ENCODE measurements at regions not wholly inside any gene's neighbourhood (a gene's known extent, or its start where the extent isn't known, plus 50 kb on each side); places are given as distances from the start of the nearest gene placed in this dataset.

- Histone ChIP-seq H3K9me3 (no peaks in the 10 kb centered on the region), H3K4me1 (no peaks in the 10 kb centered on the region), H3K27me3 (ENCODE audit: insufficient read depth in 3 of 3, low read length in 2 of 3) (no peaks in the 10 kb centered on the region), H3K4me3 (no peak overlapping the region), H3K27ac (no peak overlapping the region), H3K36me3 (ENCODE audit: insufficient read depth in 1 of 2, low read depth in 1 of 2) (no peaks in the 10 kb centered on the region)
- no peak for DNase-seq
- WGBS, 3 donors = 65 to 77% (median 65%) methylated on average over 1 of the region's 1 CpG
- ATAC-seq = no peak
- no peak for TF ChIP-seq CTCF (IDR thresholded peaks at IDR 0.05)
- intact Hi-C loops (cut with DNase I) = no loop called here
Measured at GRCh38 chr11:28838741-28839140, 730.6 kb downstream of the METTL15 start.

GRCh38 chr11:28837599-28837998 is 729.4 kb downstream of the METTL15 start:
- no peak overlapping the region for H3K4me3 ChIP-seq
- no peaks in the 10 kb centered on the region for H3K27me3 ChIP-seq (ENCODE audit: insufficient read depth in 3 of 3, low read length in 2 of 3)
- no peak for TF ChIP-seq CTCF (IDR thresholded peaks at IDR 0.05)
- DNase-seq = no peak
- no peaks in the 10 kb centered on the region for H3K36me3 ChIP-seq (ENCODE audit: insufficient read depth in 1 of 2, low read depth in 1 of 2)
- intact Hi-C loops (cut with DNase I) = no loop called here
- WGBS, 3 donors = 56 to 67% (median 56%) methylated on average over 8 of the region's 8 CpGs
- H3K9me3 ChIP-seq = no peaks in the 10 kb centered on the region
- H3K27ac ChIP-seq = no peak overlapping the region
- no peak for ATAC-seq
- no peaks in the 10 kb centered on the region for H3K4me1 ChIP-seq

GRCh38 chr11:28836285-28837081 is 728.3 kb downstream of the METTL15 start:
- Histone ChIP-seq H3K9me3 (no peaks in the 10 kb centered on the region), H3K27ac (no peak overlapping the region), H3K4me1 (no peaks in the 10 kb centered on the region), H3K4me3 (no peak overlapping the region), H3K36me3 (ENCODE audit: insufficient read depth in 1 of 2, low read depth in 1 of 2) (no peaks in the 10 kb centered on the region), H3K27me3 (ENCODE audit: insufficient read depth in 3 of 3, low read length in 2 of 3) (no peaks in the 10 kb centered on the region)
- 41 to 48% (median 42%) methylated on average over 4 of the region's 4 CpGs for WGBS, 3 donors
- no peak for TF ChIP-seq CTCF (IDR thresholded peaks at IDR 0.05)
- DNase-seq = no peak
- intact Hi-C loops (cut with DNase I) = no loop called here
- ATAC-seq = no peak

GRCh38 chr11:28835790-28836189 is 727.6 kb downstream of the METTL15 start:
- intact Hi-C loops (cut with DNase I) = no loop called here
- no peaks in the 10 kb centered on the region for H3K4me1 ChIP-seq
- ATAC-seq = no peak
- H3K9me3 ChIP-seq = no peaks in the 10 kb centered on the region
- 54 to 65% (median 65%) methylated on average over 3 of the region's 3 CpGs for WGBS, 3 donors
- H3K4me3 ChIP-seq = no peak overlapping the region
- TF ChIP-seq CTCF (IDR thresholded peaks at IDR 0.05) = no peak
- no peak overlapping the region for H3K27ac ChIP-seq
- no peak for DNase-seq
- no peaks in the 10 kb centered on the region for H3K27me3 ChIP-seq (ENCODE audit: insufficient read depth in 3 of 3, low read length in 2 of 3)
- H3K36me3 ChIP-seq (ENCODE audit: insufficient read depth in 1 of 2, low read depth in 1 of 2) = no peaks in the 10 kb centered on the region

- no peak for ATAC-seq
Measured at GRCh38 chr11:28835317-28835716, 727.1 kb downstream of the METTL15 start.

More at GRCh38 chr11:28835317-28835716, 727.1 kb downstream of the METTL15 start:
- Histone ChIP-seq H3K27me3 (ENCODE audit: insufficient read depth in 3 of 3, low read length in 2 of 3) (no peaks in the 10 kb centered on the region), H3K36me3 (ENCODE audit: insufficient read depth in 1 of 2, low read depth in 1 of 2) (no peaks in the 10 kb centered on the region), H3K27ac (no peak overlapping the region), H3K4me1 (no peaks in the 10 kb centered on the region), H3K4me3 (no peak overlapping the region), H3K9me3 (no peaks in the 10 kb centered on the region)
- no peak for TF ChIP-seq CTCF (IDR thresholded peaks at IDR 0.05)
- no peak for DNase-seq
- intact Hi-C loops (cut with DNase I) = no loop called here

Data from psoas muscle (tissue), 7 donors.